ENCODE measurements at regions not wholly inside any gene's neighbourhood (a gene's known extent, or its start where the extent isn't known, plus 50 kb on each side); places are given as distances from the start of the nearest gene placed in this dataset.

DNA sequence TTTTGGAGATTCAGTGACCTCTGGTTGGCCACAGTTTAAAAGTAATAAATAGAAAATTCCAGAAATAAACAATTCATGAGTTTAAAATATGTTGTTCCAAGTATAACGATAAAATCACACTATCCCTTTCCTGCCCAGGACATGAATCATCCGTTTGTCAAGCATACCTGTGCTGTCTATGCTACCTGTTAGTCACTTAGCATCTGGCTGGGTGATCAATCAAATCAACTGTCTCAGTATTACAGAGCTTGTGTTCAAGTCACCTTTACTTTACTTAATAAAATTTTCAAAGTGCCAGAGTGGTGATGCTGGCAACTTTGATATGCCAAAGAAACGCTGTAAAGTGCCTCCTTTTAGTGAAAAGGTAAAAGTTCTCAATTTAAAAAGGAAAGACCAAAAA lies 979.5 kb upstream of the NDST4 start:
- no peaks in the 10 kb centered on the region for H3K36me3 Mint-ChIP-seq (ENCODE audit: insufficient read depth, unreplicated experiment)
- TF ChIP-seq, protein P1, sequence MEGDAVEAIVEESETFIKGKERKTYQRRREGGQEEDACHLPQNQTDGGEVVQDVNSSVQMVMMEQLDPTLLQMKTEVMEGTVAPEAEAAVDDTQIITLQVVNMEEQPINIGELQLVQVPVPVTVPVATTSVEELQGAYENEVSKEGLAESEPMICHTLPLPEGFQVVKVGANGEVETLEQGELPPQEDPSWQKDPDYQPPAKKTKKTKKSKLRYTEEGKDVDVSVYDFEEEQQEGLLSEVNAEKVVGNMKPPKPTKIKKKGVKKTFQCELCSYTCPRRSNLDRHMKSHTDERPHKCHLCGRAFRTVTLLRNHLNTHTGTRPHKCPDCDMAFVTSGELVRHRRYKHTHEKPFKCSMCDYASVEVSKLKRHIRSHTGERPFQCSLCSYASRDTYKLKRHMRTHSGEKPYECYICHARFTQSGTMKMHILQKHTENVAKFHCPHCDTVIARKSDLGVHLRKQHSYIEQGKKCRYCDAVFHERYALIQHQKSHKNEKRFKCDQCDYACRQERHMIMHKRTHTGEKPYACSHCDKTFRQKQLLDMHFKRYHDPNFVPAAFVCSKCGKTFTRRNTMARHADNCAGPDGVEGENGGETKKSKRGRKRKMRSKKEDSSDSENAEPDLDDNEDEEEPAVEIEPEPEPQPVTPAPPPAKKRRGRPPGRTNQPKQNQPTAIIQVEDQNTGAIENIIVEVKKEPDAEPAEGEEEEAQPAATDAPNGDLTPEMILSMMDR (IDR thresholded peaks at IDR 0.05; ENCODE audit: insufficient read depth in 1 of 2, low read depth in 1 of 2, low read length in 1 of 2, severe bottlenecking in 1 of 2, unreplicated experiment in 1 of 2), result no peak
- ChIA-PET CTCF (no interaction called here), POLR2A (no interaction called here)
- BruUV-seq (replicated peaks), result no TSS peak
- Histone ChIP-seq H3K27me3 (replicated peaks; ENCODE audit: control insufficient read depth, insufficient read depth, low read length) (no peaks in the 10 kb centered on the region), H3K36me3 (ENCODE audit: control insufficient read depth, insufficient read depth, low read length) (no peaks in the 10 kb centered on the region), H3K4me3 (ENCODE audit: low read depth, low read length) (no peak overlapping the region), H3K4me1 (no peaks in the 10 kb centered on the region), H3K9me3 (no peaks in the 10 kb centered on the region; the same call in 1 of the 2 replicates)
- no peak for DNase-seq
- H3K4me3 Mint-ChIP-seq (ENCODE audit: unreplicated experiment), result no peak overlapping the region
- no peaks in the 10 kb centered on the region for H3K4me1 Mint-ChIP-seq (ENCODE audit: low read depth, unreplicated experiment)
- H3K27ac Mint-ChIP-seq (ENCODE audit: unreplicated experiment), result no peak overlapping the region
- intact Hi-C loops (cut with micrococcal nuclease; ENCODE audit: unreplicated experiment), result no loop called here
- no peaks in the 10 kb centered on the region for H3K27me3 Mint-ChIP-seq (ENCODE audit: insufficient read depth, unreplicated experiment)
- peaks cover 10% of the 10 kb centered on the region for H3K9me3 Mint-ChIP-seq (ENCODE audit: unreplicated experiment)

DNA sequence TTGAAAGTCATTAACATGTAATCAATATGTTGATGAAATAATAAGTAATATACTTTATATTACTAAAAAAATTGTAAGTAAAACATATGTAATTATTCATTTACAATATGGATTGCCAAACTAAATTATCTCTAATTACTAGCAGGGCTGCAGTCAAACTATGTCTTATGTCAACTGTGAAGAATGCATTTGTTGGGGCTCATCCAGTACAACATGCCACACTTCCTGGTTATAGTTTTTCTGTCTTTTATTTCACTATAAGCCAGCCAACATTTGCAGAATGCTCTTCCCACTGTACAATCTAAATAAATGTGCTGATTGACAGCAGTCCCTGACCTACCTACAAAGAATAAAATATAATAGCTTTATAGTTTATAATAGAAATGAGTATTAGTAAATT lies 975.4 kb upstream of the NDST4 start:
- no peaks in the 10 kb centered on the region for H3K27me3 Mint-ChIP-seq (ENCODE audit: insufficient read depth, unreplicated experiment)
- no peak overlapping the region for H3K4me3 Mint-ChIP-seq (ENCODE audit: unreplicated experiment)
- Histone ChIP-seq H3K36me3 (ENCODE audit: control insufficient read depth, insufficient read depth, low read length) (no peaks in the 10 kb centered on the region), H3K27me3 (replicated peaks; ENCODE audit: control insufficient read depth, insufficient read depth, low read length) (no peaks in the 10 kb centered on the region), H3K4me3 (ENCODE audit: low read depth, low read length) (no peak overlapping the region), H3K9me3 (no peaks in the 10 kb centered on the region), H3K4me1 (no peaks in the 10 kb centered on the region)
- intact Hi-C loops (cut with micrococcal nuclease; ENCODE audit: unreplicated experiment), result no loop called here
- TF ChIP-seq, protein P1 (IDR thresholded peaks at IDR 0.05; ENCODE audit: insufficient read depth in 1 of 2, low read depth in 1 of 2, low read length in 1 of 2, severe bottlenecking in 1 of 2, unreplicated experiment in 1 of 2), result no peak
- H3K27ac Mint-ChIP-seq (ENCODE audit: unreplicated experiment), result no peak overlapping the region
- BruUV-seq (replicated peaks), result no TSS peak
- H3K4me1 Mint-ChIP-seq (ENCODE audit: low read depth, unreplicated experiment), result no peaks in the 10 kb centered on the region
- ChIA-PET CTCF (no interaction called here), POLR2A (no interaction called here)
- DNase-seq, result no peak
- H3K36me3 Mint-ChIP-seq (ENCODE audit: insufficient read depth, unreplicated experiment), result no peaks in the 10 kb centered on the region
- no peaks in the 10 kb centered on the region for H3K9me3 Mint-ChIP-seq (ENCODE audit: unreplicated experiment)

DNA sequence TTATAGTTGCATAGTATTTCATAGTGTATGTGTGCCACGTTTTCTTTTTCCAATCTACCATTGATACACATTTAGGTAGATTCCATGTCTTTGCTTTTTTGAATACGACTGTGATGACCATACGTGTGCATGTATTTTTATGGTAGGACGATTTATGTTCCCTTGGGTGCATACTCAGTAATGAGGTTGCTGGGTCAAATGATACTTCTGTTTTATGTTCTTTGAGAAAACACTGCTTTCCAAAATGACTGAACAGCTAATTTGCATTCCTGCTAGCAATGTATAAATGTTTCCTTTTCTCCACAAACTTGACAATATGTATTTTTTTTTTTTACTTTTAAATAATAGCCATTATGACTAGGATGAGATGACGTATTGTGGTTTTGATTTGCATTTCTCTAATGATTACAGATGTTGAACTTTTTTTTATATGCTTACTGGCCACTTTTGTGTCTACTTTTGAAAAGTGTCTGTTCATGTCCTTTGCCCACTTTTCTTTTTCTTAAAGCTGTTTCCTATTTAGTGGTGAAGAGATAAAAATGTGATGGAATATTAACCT lies 969.5 kb upstream of the NDST4 start:
- H3K4me1 ChIP-seq, result no peaks in the 10 kb centered on the region
- Mint-ChIP-seq H3K9me3 (ENCODE audit: unreplicated experiment) (no peaks in the 10 kb centered on the region), H3K4me3 (ENCODE audit: unreplicated experiment) (no peak overlapping the region), H3K36me3 (ENCODE audit: insufficient read depth, unreplicated experiment) (no peaks in the 10 kb centered on the region), H3K4me1 (ENCODE audit: low read depth, unreplicated experiment) (no peaks in the 10 kb centered on the region), H3K27me3 (ENCODE audit: insufficient read depth, unreplicated experiment) (no peaks in the 10 kb centered on the region), H3K27ac (ENCODE audit: unreplicated experiment) (no peak overlapping the region)
- H3K27me3 ChIP-seq (replicated peaks; ENCODE audit: control insufficient read depth, insufficient read depth, low read length), result no peaks in the 10 kb centered on the region
- intact Hi-C loops (cut with micrococcal nuclease; ENCODE audit: unreplicated experiment), result no loop called here
- H3K36me3 ChIP-seq (ENCODE audit: control insufficient read depth, insufficient read depth, low read length), result no peaks in the 10 kb centered on the region
- no peak overlapping the region for H3K4me3 ChIP-seq (ENCODE audit: low read depth, low read length)
- BruUV-seq (replicated peaks), result no TSS peak
- DNase-seq, result no peak
- TF ChIP-seq, protein P1 (IDR thresholded peaks at IDR 0.05; ENCODE audit: insufficient read depth in 1 of 2, low read depth in 1 of 2, low read length in 1 of 2, severe bottlenecking in 1 of 2, unreplicated experiment in 1 of 2), result no peak
- ChIA-PET CTCF (no interaction called here), POLR2A (no interaction called here)
- H3K9me3 ChIP-seq, result no peaks in the 10 kb centered on the region
